Mammary epithelial cell (primary cell): ENCODE measurements at regions not wholly inside any gene's neighbourhood (a gene's known extent, or its start where the extent isn't known, plus 50 kb on each side); places are given as distances from the start of the nearest gene placed in this dataset.

Experiments
- CTCF ChIP-seq, 2 donors: IDR thresholded peaks in 1 of 2; conservative IDR thresholded peaks in 1 of 2; 2 replicates each; pipeline ENCODE4 v1.5.1; 2011 to 2012; ENCODE audit warnings: inconsistent platforms in 2 of 2, low read length in 2 of 2, mild to moderate bottlenecking in 2 of 2, control low read depth in 1 of 2, low read depth in 1 of 2; ENCODE audit not compliant: insufficient read depth in 1 of 2; ENCODE audit errors: extremely low read depth in 1 of 2
- EZH2 ChIP-seq: IDR thresholded peaks from 2 replicates; pipeline ENCODE4 v1.6.1; 2012; ENCODE audit warnings: low read length, inconsistent platforms, borderline replicate concordance

DNA sequence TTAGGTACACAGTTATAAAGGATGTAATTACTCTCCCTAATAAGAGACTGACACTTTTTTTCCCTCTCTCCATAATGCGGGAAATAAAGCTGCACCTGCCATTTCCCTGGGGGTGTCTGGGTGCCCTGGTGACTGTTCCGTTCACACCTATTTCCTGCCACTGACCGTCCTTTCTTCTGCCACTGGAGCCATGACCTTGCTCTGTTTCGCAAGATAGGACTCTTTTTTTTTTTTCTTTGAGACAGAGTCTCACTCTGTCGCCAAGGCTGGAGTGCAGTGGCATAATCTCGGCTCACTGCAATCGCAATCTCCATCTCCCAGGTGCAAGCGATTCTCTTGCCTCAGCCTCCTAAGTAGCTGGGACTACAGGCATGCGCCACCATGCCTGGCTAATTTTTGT lies 66.1 kb upstream of the SERBP1 start:
- TF ChIP-seq EZH2: no peak
- no peak for TF ChIP-seq CTCF (conservative IDR thresholded peaks at IDR 0.05 in 1 of 2, IDR thresholded peaks at IDR 0.05 in 1 of 2; ENCODE audit: extremely low read depth in 1 of 2, insufficient read depth in 1 of 2, low read depth in 1 of 2, low read length in 2 of 2)
